ENCODE measurements at regions not wholly inside any gene's neighbourhood (a gene's known extent, or its start where the extent isn't known, plus 50 kb on each side); places are given as distances from the start of the nearest gene placed in this dataset.

DNA sequence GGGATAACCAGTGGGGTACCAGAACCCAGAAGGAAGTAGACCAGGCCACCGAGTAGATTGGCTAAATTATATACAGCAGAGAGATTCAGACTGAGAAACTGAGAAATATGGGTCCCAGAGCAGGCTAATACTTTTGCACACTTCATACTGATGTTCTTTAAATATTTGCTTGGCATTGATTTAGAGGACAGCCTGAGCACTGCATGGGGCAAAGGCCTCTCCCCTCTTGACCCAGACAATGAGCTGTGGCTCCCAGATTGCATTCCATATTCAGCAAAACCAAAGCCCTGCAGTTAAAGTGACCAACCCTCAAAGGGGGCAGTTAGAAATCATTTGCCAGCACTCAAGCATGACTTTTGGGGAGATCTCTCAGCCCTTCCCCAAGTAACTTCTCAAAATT is 279.2 kb downstream of the SUDS3 start:
- WGBS, 2 donors: 52 to 68% methylated on average over 1 of the region's 1 CpG
- DNase-seq: no peak
- H3K36me3 ChIP-seq (ENCODE audit: low read depth, missing control alignments): no peaks in the 10 kb centered on the region
- no peaks in the 10 kb centered on the region for H3K9me3 ChIP-seq
- no peak overlapping the region for H3K27ac ChIP-seq
- no peaks in the 10 kb centered on the region for H3K27me3 ChIP-seq
- TF ChIP-seq POLR2A (IDR thresholded peaks at IDR 0.05): no peak
- TF ChIP-seq, protein P1, sequence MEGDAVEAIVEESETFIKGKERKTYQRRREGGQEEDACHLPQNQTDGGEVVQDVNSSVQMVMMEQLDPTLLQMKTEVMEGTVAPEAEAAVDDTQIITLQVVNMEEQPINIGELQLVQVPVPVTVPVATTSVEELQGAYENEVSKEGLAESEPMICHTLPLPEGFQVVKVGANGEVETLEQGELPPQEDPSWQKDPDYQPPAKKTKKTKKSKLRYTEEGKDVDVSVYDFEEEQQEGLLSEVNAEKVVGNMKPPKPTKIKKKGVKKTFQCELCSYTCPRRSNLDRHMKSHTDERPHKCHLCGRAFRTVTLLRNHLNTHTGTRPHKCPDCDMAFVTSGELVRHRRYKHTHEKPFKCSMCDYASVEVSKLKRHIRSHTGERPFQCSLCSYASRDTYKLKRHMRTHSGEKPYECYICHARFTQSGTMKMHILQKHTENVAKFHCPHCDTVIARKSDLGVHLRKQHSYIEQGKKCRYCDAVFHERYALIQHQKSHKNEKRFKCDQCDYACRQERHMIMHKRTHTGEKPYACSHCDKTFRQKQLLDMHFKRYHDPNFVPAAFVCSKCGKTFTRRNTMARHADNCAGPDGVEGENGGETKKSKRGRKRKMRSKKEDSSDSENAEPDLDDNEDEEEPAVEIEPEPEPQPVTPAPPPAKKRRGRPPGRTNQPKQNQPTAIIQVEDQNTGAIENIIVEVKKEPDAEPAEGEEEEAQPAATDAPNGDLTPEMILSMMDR (IDR thresholded peaks at IDR 0.05): no peak
- no peaks in the 10 kb centered on the region for H3K4me1 ChIP-seq
- no peak overlapping the region for H3K4me3 ChIP-seq
- intact Hi-C loops (cut with DNase I; ENCODE audit: low total_unique reads): no loop called here

DNA sequence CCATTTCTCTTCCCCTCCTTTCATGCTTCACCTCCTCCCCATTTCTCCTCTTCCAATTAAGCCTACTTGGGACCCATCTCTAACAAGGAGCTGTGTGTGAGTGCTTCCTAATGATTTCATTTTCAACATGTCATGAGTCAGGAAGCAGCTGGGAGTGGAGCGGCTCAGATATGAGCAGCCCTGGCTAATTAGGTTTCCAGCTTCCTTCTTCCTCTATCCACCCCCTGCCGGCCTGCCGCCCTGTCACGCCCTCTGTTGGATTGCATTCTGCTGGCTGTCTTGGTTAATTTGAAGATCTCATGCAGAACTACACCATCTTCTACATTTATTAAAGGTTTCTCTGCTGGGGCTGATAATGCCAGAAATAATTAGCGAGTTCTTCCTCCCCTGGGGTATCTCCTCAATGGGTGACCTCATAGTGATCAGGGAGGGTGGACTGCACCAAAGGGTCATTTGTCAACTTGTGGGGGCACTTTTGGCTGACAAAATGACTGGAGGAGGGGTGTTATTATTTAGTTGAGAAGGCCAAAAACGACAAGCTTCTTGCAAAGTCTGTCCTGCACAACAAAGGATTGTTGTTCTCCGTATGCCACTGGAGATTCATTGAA is 300.9 kb upstream of the SRRM4 start:
- DNase-seq: no peak
- H3K27ac ChIP-seq: no peak overlapping the region
- H3K9me3 ChIP-seq: no peaks in the 10 kb centered on the region
- intact Hi-C loops (cut with DNase I; ENCODE audit: low total_unique reads): no loop called here
- no peaks in the 10 kb centered on the region for H3K27me3 ChIP-seq
- H3K4me1 ChIP-seq: no peaks in the 10 kb centered on the region
- no peak overlapping the region for H3K4me3 ChIP-seq
- 20 to 54% methylated on average over 7 of the region's 7 CpGs for WGBS, 2 donors
- TF ChIP-seq, protein P1 (IDR thresholded peaks at IDR 0.05): no peak
- TF ChIP-seq POLR2A (IDR thresholded peaks at IDR 0.05): no peak
- H3K36me3 ChIP-seq (ENCODE audit: low read depth, missing control alignments): no peaks in the 10 kb centered on the region

DNA sequence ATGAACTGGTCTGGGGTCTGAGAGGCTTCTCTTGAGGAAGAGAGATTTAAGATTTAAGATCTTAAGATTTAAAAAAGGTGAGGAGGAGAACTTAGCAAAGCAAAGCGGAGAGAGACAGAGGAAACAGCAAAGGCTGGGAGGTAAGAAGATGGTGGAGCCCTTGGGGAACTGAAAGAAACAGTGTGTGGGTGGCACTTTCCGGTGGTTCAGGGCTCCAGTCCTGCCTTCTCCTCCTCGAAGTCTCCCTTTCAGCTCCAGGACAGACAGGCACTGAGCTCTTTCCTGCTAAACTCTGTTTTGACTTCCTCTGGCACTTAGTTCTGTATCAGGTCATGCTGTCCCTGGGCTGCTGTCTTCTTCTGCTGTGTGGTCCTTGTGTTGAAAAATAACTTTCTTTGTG is 298.7 kb upstream of the SRRM4 start:
- DNase-seq: no peak
- H3K27me3 ChIP-seq: no peaks in the 10 kb centered on the region
- no peak overlapping the region for H3K27ac ChIP-seq
- no peaks in the 10 kb centered on the region for H3K9me3 ChIP-seq
- no peak overlapping the region for H3K4me3 ChIP-seq
- no peak for TF ChIP-seq POLR2A (IDR thresholded peaks at IDR 0.05)
- TF ChIP-seq, protein P1 (IDR thresholded peaks at IDR 0.05): no peak
- no peaks in the 10 kb centered on the region for H3K36me3 ChIP-seq (ENCODE audit: low read depth, missing control alignments)
- H3K4me1 ChIP-seq: no peaks in the 10 kb centered on the region
- intact Hi-C loops (cut with DNase I; ENCODE audit: low total_unique reads): no loop called here
- WGBS, 2 donors: 72 to 73% methylated on average over 3 of the region's 3 CpGs

DNA sequence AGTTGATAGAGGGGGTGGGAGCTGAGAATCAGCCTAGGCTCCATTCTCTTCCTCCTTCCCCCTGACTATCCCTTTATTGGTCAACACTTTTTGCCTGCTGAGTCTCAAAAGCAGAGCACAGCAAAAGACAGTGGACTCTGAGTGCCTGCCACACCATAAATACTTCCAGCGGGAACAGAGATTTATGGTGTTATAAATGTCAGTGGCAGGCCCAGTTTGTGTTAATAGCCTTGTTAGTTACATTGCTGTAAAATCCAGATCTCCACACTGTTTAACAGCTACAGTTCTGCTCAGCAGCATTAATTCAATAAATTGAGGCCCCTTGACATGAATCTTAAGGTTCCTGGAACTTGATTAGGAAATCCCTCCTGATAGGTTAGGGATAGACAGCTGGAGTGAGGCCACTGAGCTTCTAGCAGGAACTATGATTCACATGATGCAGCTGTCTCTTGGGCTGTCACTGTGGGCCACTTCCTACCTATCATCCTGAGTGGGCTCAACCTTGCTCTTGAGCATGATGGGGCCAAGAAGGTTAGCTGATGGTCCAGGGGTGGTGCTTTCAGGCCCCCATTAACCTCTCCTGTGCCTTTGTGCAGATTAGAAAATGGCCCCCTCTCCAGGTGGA is 295.2 kb upstream of the SRRM4 start:
- H3K27ac ChIP-seq: no peak overlapping the region
- H3K36me3 ChIP-seq (ENCODE audit: low read depth, missing control alignments): no peaks in the 10 kb centered on the region
- no peak for DNase-seq
- H3K4me3 ChIP-seq: no peak overlapping the region
- TF ChIP-seq, protein P1 (IDR thresholded peaks at IDR 0.05): no peak
- TF ChIP-seq POLR2A (IDR thresholded peaks at IDR 0.05): no peak
- H3K9me3 ChIP-seq: no peaks in the 10 kb centered on the region
- intact Hi-C loops (cut with DNase I; ENCODE audit: low total_unique reads): no loop called here
- H3K4me1 ChIP-seq: no peaks in the 10 kb centered on the region
- H3K27me3 ChIP-seq: no peaks in the 10 kb centered on the region
- WGBS, 2 donors: 28 to 43% methylated on average over 1 of the region's 1 CpG

DNA sequence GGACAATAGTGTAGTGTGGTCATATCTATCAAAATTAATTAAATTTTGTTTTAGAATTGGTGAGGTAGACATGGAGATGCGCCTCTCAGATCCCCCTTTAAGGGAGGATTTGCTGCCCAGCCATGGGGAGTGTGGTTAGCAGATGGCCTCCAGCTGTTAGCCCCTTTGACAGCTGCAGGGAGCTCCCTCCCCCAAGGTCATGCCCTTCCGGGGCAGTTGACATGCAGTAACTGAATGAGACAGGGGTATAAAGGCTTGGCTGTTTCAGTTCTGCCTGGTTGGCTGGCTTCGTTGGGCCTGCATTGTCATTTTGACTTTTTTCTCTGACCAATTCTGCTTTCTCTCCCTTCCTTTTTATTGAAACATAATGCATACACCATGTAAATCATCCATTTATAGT is 291.5 kb upstream of the SRRM4 start:
- Histone ChIP-seq H3K9me3 (no peaks in the 10 kb centered on the region), H3K4me3 (no peak overlapping the region), H3K4me1 (no peaks in the 10 kb centered on the region), H3K27me3 (no peaks in the 10 kb centered on the region), H3K36me3 (ENCODE audit: low read depth, missing control alignments) (no peaks in the 10 kb centered on the region), H3K27ac (no peak overlapping the region)
- no peak for DNase-seq
- WGBS, 2 donors: 31 to 49% methylated on average over 3 of the region's 3 CpGs
- TF ChIP-seq, protein P1 (IDR thresholded peaks at IDR 0.05): no peak
- no peak for TF ChIP-seq POLR2A (IDR thresholded peaks at IDR 0.05)
- intact Hi-C loops (cut with DNase I; ENCODE audit: low total_unique reads): no loop called here
